K562 (cell line): ENCODE measurements at regions not wholly inside any gene's neighbourhood (a gene's known extent, or its start where the extent isn't known, plus 50 kb on each side); places are given as distances from the start of the nearest gene placed in this dataset.

Experiments
- ATAC-seq: fragments of 200-7000 bp; cut with Tn5 transposase; 3 replicates; pipeline ENCODE4 v1.9.1; 2020; ENCODE audit warnings: moderate library complexity
- BruUV-seq: library from RNA; stranded (reverse); fragments of 400-500 nt; replicated peaks from 2 replicates; lab custom pipeline; 2021; lab: Mats Ljungman, UMichigan
- CTCF ChIA-PET: fragments of 300-600 bp; formaldehyde crosslinking; extraction: SDS; loops from one replicate; lab custom pipeline; 2021; ENCODE audit warnings: low intra/inter-chr PET ratio; lab: Yijun Ruan, JAX
- POLR2A ChIA-PET: fragments of 300-600, 350-650 bp; sonication (Branson Sonifier 250); formaldehyde crosslinking; extraction: SDS; loops from one replicate; lab custom pipeline; 2021; ENCODE audit warnings: antibody characterized with exemption, inconsistent platforms; lab: Yijun Ruan, JAX
- DNase-seq, 4 experiments: peaks; one replicate each; pipeline versions ENCODE4 v3.0.0 to v3.0.0-alpha.2; 2011 to 2018; ENCODE audit warnings: low spot score in 3 of 4, mixed read lengths in 3 of 4; ENCODE audit errors: extremely low read depth in 1 of 4
- FAIRE-seq: peaks from 2 replicates; lab custom pipeline; 2011; peaks lifted over from hg19 to GRCh38; lab: Jason Lieb, UNC
- H2AFZ ChIP-seq: 2 replicates; pipeline ENCODE4 v1.6.0; 2011; ENCODE audit warnings: low read depth, low read length, control low read depth, inconsistent platforms
- H3K27ac ChIP-seq: fragments of 200-600 bp; 3 replicates; pipeline ENCODE4 v1.8.0; 2011; ENCODE audit warnings: low read depth, mild to moderate bottlenecking, control low read depth, inconsistent platforms, low read length, moderate library complexity, mixed read lengths; ENCODE audit errors: extremely low read depth
- H3K27me3 ChIP-seq, 2 experiments: fragments of 300-600 bp in 1 of 2; 2 replicates in 1 of 2; 3 replicates in 1 of 2; pipeline versions ENCODE4 v1.6.0 to v1.8.0; 2011; ENCODE audit warnings: inconsistent platforms in 2 of 2, low read length in 2 of 2, mild to moderate bottlenecking in 1 of 2, mixed read lengths in 1 of 2, moderate library complexity in 1 of 2; ENCODE audit not compliant: control insufficient read depth in 2 of 2, insufficient read depth in 2 of 2
- H3K36me3 ChIP-seq: fragments of 300-600 bp; 3 replicates; pipeline ENCODE4 v1.8.0; 2011; ENCODE audit warnings: mild to moderate bottlenecking, low read length, inconsistent platforms; ENCODE audit not compliant: control insufficient read depth, insufficient read depth
- H3K4me1 ChIP-seq, 2 experiments: fragments of 200-600 bp in 1 of 2; replicated peaks in 1 of 2; 2 replicates in 1 of 2; 3 replicates in 1 of 2; pipeline versions ENCODE4 v1.5.1 to v1.8.0; 2011; ENCODE audit warnings: inconsistent platforms in 2 of 2, low read length in 2 of 2, mild to moderate bottlenecking in 1 of 2, mixed read lengths in 1 of 2, moderate library complexity in 1 of 2; ENCODE audit not compliant: control insufficient read depth in 2 of 2, insufficient read depth in 2 of 2
- H3K4me2 ChIP-seq: 2 replicates; pipeline ENCODE4 v1.6.1; 2011; ENCODE audit warnings: low read length, control low read depth, inconsistent platforms, mixed read lengths; ENCODE audit not compliant: insufficient read depth
- H3K4me3 ChIP-seq: fragments of 200-600 bp; sonication (generic), shearing (Covaris generic); 2 replicates; pipeline ENCODE4 v1.5.1; 2016; ENCODE audit warnings: control low read depth, inconsistent platforms
- H3K79me2 ChIP-seq: fragments of 200-600 bp; 3 replicates; pipeline ENCODE4 v1.8.0; 2011; ENCODE audit warnings: low read length, inconsistent platforms; ENCODE audit not compliant: control insufficient read depth, insufficient read depth
- H3K9ac ChIP-seq, 2 experiments: 2 replicates each; pipeline versions ENCODE4 v1.6.0 to v1.6.1; 2011; ENCODE audit warnings: low read depth in 2 of 2, low read length in 2 of 2, control low read depth in 1 of 2, inconsistent platforms in 1 of 2, mild to moderate bottlenecking in 1 of 2, mixed read lengths in 1 of 2; ENCODE audit not compliant: insufficient read depth in 1 of 2
- H3K9me1 ChIP-seq: one replicate; pipeline ENCODE4 v1.6.0; 2011; ENCODE audit warnings: inconsistent platforms, mild to moderate bottlenecking, low read length, moderate library complexity; ENCODE audit not compliant: control insufficient read depth, insufficient read depth
- H3K9me3 ChIP-seq: replicated peaks from 2 replicates; pipeline ENCODE4 v1.5.1; 2011; ENCODE audit warnings: low read depth, low read length, inconsistent platforms; ENCODE audit not compliant: control insufficient read depth, insufficient read depth
- H4K20me1 ChIP-seq: replicated peaks from 2 replicates; pipeline ENCODE4 v1.6.1; 2011; ENCODE audit warnings: low read length, inconsistent platforms, mixed read lengths; ENCODE audit not compliant: control insufficient read depth, insufficient read depth
- FOXJ2 ChIP-seq: fragments of 200-800 bp; sonication (Bioruptor generic); IDR thresholded peaks from 2 replicates; pipeline ENCODE4 v1.6.1; 2016; ENCODE audit warnings: missing genetic modification characterization, missing compliant biosample characterization
- HDAC8 ChIP-seq: fragments of 450-650 bp; IDR thresholded peaks from 2 replicates; pipeline ENCODE4 v1.6.1; 2016; ENCODE audit warnings: mild to moderate bottlenecking, missing genetic modification characterization, moderate library complexity, missing compliant biosample characterization
- MIER1 ChIP-seq: fragments of 450-650 bp; IDR thresholded peaks from 2 replicates; pipeline ENCODE4 v1.6.1; 2016; ENCODE audit warnings: antibody characterized with exemption, mild to moderate bottlenecking, low read depth
- MNT ChIP-seq, 2 experiments: fragments of 450-650 bp; conservative IDR thresholded peaks; 2 replicates each; pipeline ENCODE4 v1.6.1; 2017; ENCODE audit warnings: mild to moderate bottlenecking in 2 of 2, moderate library complexity in 2 of 2
- RBM14 ChIP-seq: fragments of 200-400 bp; formaldehyde crosslinking; IDR thresholded peaks from 2 replicates; pipeline ENCODE4 v1.6.1; 2018; ENCODE audit warnings: low read depth, mild to moderate bottlenecking, low read length, moderate library complexity, borderline replicate concordance; ENCODE audit not compliant: insufficient read depth
- SIX5 ChIP-seq, 2 experiments: IDR thresholded peaks; 2 replicates each; pipeline ENCODE4 v1.6.1; 2011; ENCODE audit warnings: low read length in 2 of 2, borderline replicate concordance in 1 of 2, low read depth in 1 of 2, mild to moderate bottlenecking in 1 of 2, moderate library complexity in 1 of 2; ENCODE audit not compliant: insufficient read depth in 1 of 2
- WGBS: fragments of 100-300 bp; shearing (Covaris generic); methylation state at CpG from one replicate; pipeline ENCODE4 v1.1.6; 2016; ENCODE audit warnings: low coverage, mixed read lengths; ENCODE audit not compliant: insufficient coverage; ENCODE audit errors: missing lambda C conversion rate; 5-methylcytosine and 5-hydroxymethylcytosine counted together
- in situ Hi-C: fragments of 300-500 bp; cut with MboI; formaldehyde crosslinking; loops from 4 replicates; pipeline ENCODE4 v1.15.0; 2018; ENCODE audit warnings: inconsistent platforms, mixed read lengths
- intact Hi-C: fragments of 100-400 bp; cut with micrococcal nuclease; formaldehyde crosslinking; loops from 2 replicates; pipeline ENCODE4 v1.14.2; 2022
- TF ChIP-seq, protein P1 (sequence below): fragments of 200-600 bp; sonication (generic); IDR thresholded peaks from one replicate; pipeline ENCODE4 v1.6.1; 2012; ENCODE audit warnings: mild to moderate bottlenecking, low read depth, low read length, inconsistent platforms

GRCh38 chr20:17836303-17836861 is 132.2 kb downstream of the SNX5 start:
- Histone ChIP-seq H3K4me1 (no peaks in the 10 kb centered on the region), H3K4me3 (no peak overlapping the region), H2AFZ (no peak overlapping the region), H3K9me3 (no peaks in the 10 kb centered on the region), H3K9me1 (no peaks in the 10 kb centered on the region), H3K4me2 (no peak overlapping the region), H3K9ac (no peak overlapping the region), H3K79me2 (no peaks in the 10 kb centered on the region), H4K20me1 (no peaks in the 10 kb centered on the region), H3K36me3 (no peaks in the 10 kb centered on the region), H3K27me3 (peaks cover 8 to 43% of the 10 kb centered on the region in 2 experiments; a peak in 4 of 5 replicates), H3K27ac (no peak overlapping the region)
- 10% methylated on average over 9 of the region's 12 CpGs for WGBS
- ChIA-PET POLR2A (interaction anchor here (1.0 kb wide), 1 partner anchor 13 kb away, joined by 3 read pairs; no protein-coding TSS in a partner anchor), CTCF (no interaction called here)
- in situ Hi-C loops: no loop called here
- no peak for ATAC-seq
- FAIRE-seq: no peak
- intact Hi-C loops: no loop called here
- BruUV-seq: no TSS peak
- no peak for DNase-seq
- no peak for TF ChIP-seq HDAC8
- TF ChIP-seq, protein P1, sequence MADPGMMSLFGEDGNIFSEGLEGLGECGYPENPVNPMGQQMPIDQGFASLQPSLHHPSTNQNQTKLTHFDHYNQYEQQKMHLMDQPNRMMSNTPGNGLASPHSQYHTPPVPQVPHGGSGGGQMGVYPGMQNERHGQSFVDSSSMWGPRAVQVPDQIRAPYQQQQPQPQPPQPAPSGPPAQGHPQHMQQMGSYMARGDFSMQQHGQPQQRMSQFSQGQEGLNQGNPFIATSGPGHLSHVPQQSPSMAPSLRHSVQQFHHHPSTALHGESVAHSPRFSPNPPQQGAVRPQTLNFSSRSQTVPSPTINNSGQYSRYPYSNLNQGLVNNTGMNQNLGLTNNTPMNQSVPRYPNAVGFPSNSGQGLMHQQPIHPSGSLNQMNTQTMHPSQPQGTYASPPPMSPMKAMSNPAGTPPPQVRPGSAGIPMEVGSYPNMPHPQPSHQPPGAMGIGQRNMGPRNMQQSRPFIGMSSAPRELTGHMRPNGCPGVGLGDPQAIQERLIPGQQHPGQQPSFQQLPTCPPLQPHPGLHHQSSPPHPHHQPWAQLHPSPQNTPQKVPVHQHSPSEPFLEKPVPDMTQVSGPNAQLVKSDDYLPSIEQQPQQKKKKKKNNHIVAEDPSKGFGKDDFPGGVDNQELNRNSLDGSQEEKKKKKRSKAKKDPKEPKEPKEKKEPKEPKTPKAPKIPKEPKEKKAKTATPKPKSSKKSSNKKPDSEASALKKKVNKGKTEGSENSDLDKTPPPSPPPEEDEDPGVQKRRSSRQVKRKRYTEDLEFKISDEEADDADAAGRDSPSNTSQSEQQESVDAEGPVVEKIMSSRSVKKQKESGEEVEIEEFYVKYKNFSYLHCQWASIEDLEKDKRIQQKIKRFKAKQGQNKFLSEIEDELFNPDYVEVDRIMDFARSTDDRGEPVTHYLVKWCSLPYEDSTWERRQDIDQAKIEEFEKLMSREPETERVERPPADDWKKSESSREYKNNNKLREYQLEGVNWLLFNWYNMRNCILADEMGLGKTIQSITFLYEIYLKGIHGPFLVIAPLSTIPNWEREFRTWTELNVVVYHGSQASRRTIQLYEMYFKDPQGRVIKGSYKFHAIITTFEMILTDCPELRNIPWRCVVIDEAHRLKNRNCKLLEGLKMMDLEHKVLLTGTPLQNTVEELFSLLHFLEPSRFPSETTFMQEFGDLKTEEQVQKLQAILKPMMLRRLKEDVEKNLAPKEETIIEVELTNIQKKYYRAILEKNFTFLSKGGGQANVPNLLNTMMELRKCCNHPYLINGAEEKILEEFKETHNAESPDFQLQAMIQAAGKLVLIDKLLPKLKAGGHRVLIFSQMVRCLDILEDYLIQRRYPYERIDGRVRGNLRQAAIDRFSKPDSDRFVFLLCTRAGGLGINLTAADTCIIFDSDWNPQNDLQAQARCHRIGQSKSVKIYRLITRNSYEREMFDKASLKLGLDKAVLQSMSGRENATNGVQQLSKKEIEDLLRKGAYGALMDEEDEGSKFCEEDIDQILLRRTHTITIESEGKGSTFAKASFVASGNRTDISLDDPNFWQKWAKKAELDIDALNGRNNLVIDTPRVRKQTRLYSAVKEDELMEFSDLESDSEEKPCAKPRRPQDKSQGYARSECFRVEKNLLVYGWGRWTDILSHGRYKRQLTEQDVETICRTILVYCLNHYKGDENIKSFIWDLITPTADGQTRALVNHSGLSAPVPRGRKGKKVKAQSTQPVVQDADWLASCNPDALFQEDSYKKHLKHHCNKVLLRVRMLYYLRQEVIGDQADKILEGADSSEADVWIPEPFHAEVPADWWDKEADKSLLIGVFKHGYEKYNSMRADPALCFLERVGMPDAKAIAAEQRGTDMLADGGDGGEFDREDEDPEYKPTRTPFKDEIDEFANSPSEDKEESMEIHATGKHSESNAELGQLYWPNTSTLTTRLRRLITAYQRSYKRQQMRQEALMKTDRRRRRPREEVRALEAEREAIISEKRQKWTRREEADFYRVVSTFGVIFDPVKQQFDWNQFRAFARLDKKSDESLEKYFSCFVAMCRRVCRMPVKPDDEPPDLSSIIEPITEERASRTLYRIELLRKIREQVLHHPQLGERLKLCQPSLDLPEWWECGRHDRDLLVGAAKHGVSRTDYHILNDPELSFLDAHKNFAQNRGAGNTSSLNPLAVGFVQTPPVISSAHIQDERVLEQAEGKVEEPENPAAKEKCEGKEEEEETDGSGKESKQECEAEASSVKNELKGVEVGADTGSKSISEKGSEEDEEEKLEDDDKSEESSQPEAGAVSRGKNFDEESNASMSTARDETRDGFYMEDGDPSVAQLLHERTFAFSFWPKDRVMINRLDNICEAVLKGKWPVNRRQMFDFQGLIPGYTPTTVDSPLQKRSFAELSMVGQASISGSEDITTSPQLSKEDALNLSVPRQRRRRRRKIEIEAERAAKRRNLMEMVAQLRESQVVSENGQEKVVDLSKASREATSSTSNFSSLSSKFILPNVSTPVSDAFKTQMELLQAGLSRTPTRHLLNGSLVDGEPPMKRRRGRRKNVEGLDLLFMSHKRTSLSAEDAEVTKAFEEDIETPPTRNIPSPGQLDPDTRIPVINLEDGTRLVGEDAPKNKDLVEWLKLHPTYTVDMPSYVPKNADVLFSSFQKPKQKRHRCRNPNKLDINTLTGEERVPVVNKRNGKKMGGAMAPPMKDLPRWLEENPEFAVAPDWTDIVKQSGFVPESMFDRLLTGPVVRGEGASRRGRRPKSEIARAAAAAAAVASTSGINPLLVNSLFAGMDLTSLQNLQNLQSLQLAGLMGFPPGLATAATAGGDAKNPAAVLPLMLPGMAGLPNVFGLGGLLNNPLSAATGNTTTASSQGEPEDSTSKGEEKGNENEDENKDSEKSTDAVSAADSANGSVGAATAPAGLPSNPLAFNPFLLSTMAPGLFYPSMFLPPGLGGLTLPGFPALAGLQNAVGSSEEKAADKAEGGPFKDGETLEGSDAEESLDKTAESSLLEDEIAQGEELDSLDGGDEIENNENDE: no peak
- no peak for TF ChIP-seq MIER1
- no peak for TF ChIP-seq SIX5 (IDR thresholded peaks at IDR 0.05; ENCODE audit: borderline replicate concordance in 1 of 2, insufficient read depth in 1 of 2, low read depth in 1 of 2, low read length in 2 of 2)
- no peak for TF ChIP-seq MNT (conservative IDR thresholded peaks at IDR 0.05)
- TF ChIP-seq FOXJ2 (tag): no peak
- TF ChIP-seq RBM14: no peak
